Natural killer cell (primary cell): ENCODE measurements at regions not wholly inside any gene's neighbourhood (a gene's known extent, or its start where the extent isn't known, plus 50 kb on each side); places are given as distances from the start of the nearest gene placed in this dataset.

Experiments used
- ATAC-seq, 3 donors: fragments of 150-1000 bp in 2 of 3; fragments of 200-7000 bp in 1 of 3; cut with Tn5 transposase; 1 replicate in 1 of 3; 2 replicates in 2 of 3; pipeline ENCODE4 v1.10.0; 2021; ENCODE audit warnings: mild to moderate bottlenecking in 2 of 3, moderate library complexity in 2 of 3
- DNase-seq, 2 donors: peaks; one replicate each; pipeline versions ENCODE4 v3.0.0 to v3.0.0-alpha.2; 2013 to 2021; ENCODE audit warnings: mixed read lengths in 1 of 2
- H3K27ac ChIP-seq: one replicate; pipeline ENCODE4 v1.5.1; 2013; ENCODE audit warnings: mild to moderate bottlenecking, low read length
- H3K27me3 ChIP-seq: one replicate; pipeline ENCODE4 v1.6.1; 2013; ENCODE audit warnings: low read length; ENCODE audit not compliant: control insufficient read depth, insufficient read depth
- H3K36me3 ChIP-seq: one replicate; pipeline ENCODE4 v1.6.1; 2013; ENCODE audit warnings: low read length; ENCODE audit not compliant: control insufficient read depth, insufficient read depth
- H3K4me1 ChIP-seq: one replicate; pipeline ENCODE4 v1.6.1; 2013; ENCODE audit warnings: low read length; ENCODE audit not compliant: control insufficient read depth, insufficient read depth
- H3K4me3 ChIP-seq: one replicate; pipeline ENCODE4 v1.5.1; 2013; ENCODE audit warnings: low read length
- H3K9me3 ChIP-seq: one replicate; pipeline ENCODE4 v1.6.1; 2013; ENCODE audit warnings: low read length; ENCODE audit not compliant: control insufficient read depth, insufficient read depth
- H3K27ac Mint-ChIP-seq, 2 donors: one replicate each; pipeline ENCODE4 v1.8.0; 2022; ENCODE audit warnings: mild to moderate bottlenecking in 2 of 2, mixed read lengths in 2 of 2, moderate library complexity in 1 of 2
- H3K27me3 Mint-ChIP-seq, 2 donors: one replicate each; pipeline ENCODE4 v1.8.0; 2022; ENCODE audit warnings: low read depth in 2 of 2, mixed read lengths in 2 of 2
- H3K36me3 Mint-ChIP-seq: one replicate; pipeline ENCODE4 v1.8.0; 2022; ENCODE audit warnings: mixed read lengths
- H3K4me1 Mint-ChIP-seq, 2 donors: one replicate each; pipeline ENCODE4 v1.8.0; 2022; ENCODE audit warnings: mixed read lengths in 2 of 2
- H3K4me3 Mint-ChIP-seq: one replicate; pipeline ENCODE4 v1.8.0; 2022; ENCODE audit warnings: mild to moderate bottlenecking, moderate library complexity, mixed read lengths
- H3K9me3 Mint-ChIP-seq, 2 donors: one replicate each; pipeline ENCODE4 v1.8.0; 2022; ENCODE audit warnings: mixed read lengths in 2 of 2
- CTCF ChIP-seq: fragments of 200-600 bp; IDR thresholded peaks from one replicate; pipeline ENCODE4 v1.8.0; 2022; ENCODE audit warnings: antibody characterized with exemption
- WGBS: methylation state at CpG from one replicate; pipeline ENCODE4 v1.1.7; 2013; ENCODE audit warnings: missing lambda C conversion rate; ENCODE audit not compliant: insufficient coverage; 5-methylcytosine and 5-hydroxymethylcytosine counted together
- intact Hi-C: fragments of 100-400 bp; cut with micrococcal nuclease; formaldehyde crosslinking; loops from one replicate; pipeline ENCODE4 v1.14.2; 2022

- H3K4me3 Mint-ChIP-seq = no peak overlapping the region
- Histone ChIP-seq H3K4me3 (no peak overlapping the region), H3K27ac (no peak overlapping the region), H3K4me1 (no peaks in the 10 kb centered on the region), H3K27me3 (no peaks in the 10 kb centered on the region), H3K36me3 (no peaks in the 10 kb centered on the region), H3K9me3 (no peaks in the 10 kb centered on the region)
- 50% methylated on average over 2 of the region's 2 CpGs for WGBS
- H3K9me3 Mint-ChIP-seq = no peaks in the 10 kb centered on the region
- TF ChIP-seq CTCF = no peak
- H3K27ac Mint-ChIP-seq = no peak overlapping the region
- DNase-seq (no peak), ATAC-seq (no peak)
- no peaks in the 10 kb centered on the region for H3K36me3 Mint-ChIP-seq
- no peaks in the 10 kb centered on the region for H3K4me1 Mint-ChIP-seq
- intact Hi-C loops = no loop called here
- peaks cover 0 to 10% of the 10 kb centered on the region in 2 donors for H3K27me3 Mint-ChIP-seq
These were observed 304.0 kb downstream of the HHIPL2 start for GRCh38 chr1:222243902-222244301.

DNA sequence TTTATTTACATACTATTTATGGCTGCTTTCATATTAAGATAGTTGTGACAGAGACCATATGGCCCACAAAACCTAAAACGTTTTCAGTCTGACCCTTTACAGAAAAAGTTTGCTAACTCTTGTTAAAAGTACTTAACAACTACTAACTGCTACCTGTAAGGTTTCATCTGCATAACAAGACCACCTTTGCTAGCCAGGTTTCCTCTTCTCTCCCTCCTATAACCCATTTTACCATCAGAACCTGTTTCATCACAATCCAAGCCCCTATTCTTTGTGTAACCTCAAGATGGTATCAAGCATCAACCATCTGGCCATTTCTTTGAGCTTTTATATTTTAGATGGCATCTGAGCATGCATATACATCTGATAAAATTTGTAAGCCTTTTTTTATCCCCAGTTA, 305.4 kb downstream of the HHIPL2 start:
- intact Hi-C loops = no loop called here
- no peaks in the 10 kb centered on the region for H3K9me3 Mint-ChIP-seq
- Histone ChIP-seq H3K9me3 (no peaks in the 10 kb centered on the region), H3K27ac (no peak overlapping the region), H3K27me3 (no peaks in the 10 kb centered on the region), H3K4me3 (no peak overlapping the region), H3K36me3 (no peaks in the 10 kb centered on the region), H3K4me1 (no peaks in the 10 kb centered on the region)
- no peak overlapping the region for H3K27ac Mint-ChIP-seq
- no peak for TF ChIP-seq CTCF
- WGBS = 76% methylated on average over 1 of the region's 1 CpG
- DNase-seq (no peak), ATAC-seq (no peak)
- H3K27me3 Mint-ChIP-seq = peaks cover 0 to 6% of the 10 kb centered on the region in 2 donors
- no peaks in the 10 kb centered on the region for H3K36me3 Mint-ChIP-seq
- no peaks in the 10 kb centered on the region for H3K4me1 Mint-ChIP-seq
- H3K4me3 Mint-ChIP-seq = no peak overlapping the region

GRCh38 chr1:222241410-222241809, 306.5 kb downstream of the HHIPL2 start:
- intact Hi-C loops = no loop called here
- H3K4me1 Mint-ChIP-seq = no peaks in the 10 kb centered on the region
- ATAC-seq = no peak

More at GRCh38 chr1:222241410-222241809, 306.5 kb downstream of the HHIPL2 start:
- Mint-ChIP-seq H3K27ac (no peak overlapping the region), H3K36me3 (no peaks in the 10 kb centered on the region), H3K4me3 (no peak overlapping the region), H3K9me3 (no peaks in the 10 kb centered on the region), H3K27me3 (peaks cover 0 to 6% of the 10 kb centered on the region in 2 donors)
- no peaks in the 10 kb centered on the region for H3K9me3 ChIP-seq
- H3K36me3 ChIP-seq = no peaks in the 10 kb centered on the region
- 88% methylated on average over 5 of the region's 5 CpGs for WGBS
- no peak overlapping the region for H3K4me3 ChIP-seq
- H3K27ac ChIP-seq = no peak overlapping the region
- DNase-seq = no peak
- H3K27me3 ChIP-seq = no peaks in the 10 kb centered on the region
- no peak for TF ChIP-seq CTCF
- no peaks in the 10 kb centered on the region for H3K4me1 ChIP-seq
